SU-DHL-6 (cell line): ENCODE measurements at regions not wholly inside any gene's neighbourhood (a gene's known extent, or its start where the extent isn't known, plus 50 kb on each side); places are given as distances from the start of the nearest gene placed in this dataset.

Experiments used
- H2AFZ ChIP-seq: fragments of 200-600 bp; sonication (generic); 2 replicates; pipeline ENCODE4 v1.6.1; 2014; ENCODE audit warnings: low read depth, mild to moderate bottlenecking, moderate library complexity, mixed read lengths, antibody characterized with exemption, low read length; ENCODE audit not compliant: severe bottlenecking
- H3F3A ChIP-seq: fragments of 200-600 bp; shearing (Covaris generic); 2 replicates; pipeline ENCODE4 v1.6.0; 2016; ENCODE audit warnings: antibody characterized with exemption, mild to moderate bottlenecking; ENCODE audit not compliant: insufficient read depth
- H3K27ac ChIP-seq: fragments of 200-600 bp; sonication (generic); 2 replicates; pipeline ENCODE4 v1.5.1; 2016; ENCODE audit warnings: low read depth, mild to moderate bottlenecking, low read length, moderate library complexity, mixed read lengths
- H3K27me3 ChIP-seq: fragments of 200-600 bp; sonication (generic), shearing (Covaris generic); 2 replicates; pipeline ENCODE4 v1.6.0; 2014; ENCODE audit warnings: mild to moderate bottlenecking, low read length
- H3K36me3 ChIP-seq: fragments of 200-600 bp; sonication (generic); 2 replicates; pipeline ENCODE4 v1.6.1; 2014; ENCODE audit warnings: mild to moderate bottlenecking, low read length, mixed read lengths
- H3K4me2 ChIP-seq: fragments of 300-600, 200-600 bp; shearing (Covaris generic), sonication (generic); 2 replicates; pipeline ENCODE4 v1.6.0; 2014; ENCODE audit warnings: low read length, low read depth, mild to moderate bottlenecking; ENCODE audit not compliant: poor library complexity, severe bottlenecking
- H3K4me3 ChIP-seq: fragments of 200-600 bp; sonication (generic); 2 replicates; pipeline ENCODE4 v1.5.1; 2014; ENCODE audit warnings: antibody characterized with exemption, low read length, mild to moderate bottlenecking, mixed read lengths; ENCODE audit not compliant: insufficient read depth, poor library complexity, severe bottlenecking
- H3K79me2 ChIP-seq: fragments of 200-600 bp; sonication (generic); 2 replicates; pipeline ENCODE4 v1.6.1; 2014; ENCODE audit warnings: mild to moderate bottlenecking, low read length, moderate library complexity; ENCODE audit not compliant: insufficient read depth
- H3K9ac ChIP-seq: fragments of 200-600 bp; sonication (generic); 2 replicates; pipeline ENCODE4 v1.7.0; 2014; ENCODE audit warnings: mild to moderate bottlenecking, low read length
- H3K9me2 ChIP-seq: fragments of 200-600 bp; sonication (generic); replicated peaks from 2 replicates; pipeline ENCODE4 v1.6.1; 2014; ENCODE audit warnings: low read length; ENCODE audit not compliant: insufficient read depth
- H3K9me3 ChIP-seq: fragments of 200-600 bp; sonication (generic); 2 replicates; pipeline ENCODE4 v1.6.1; 2014; ENCODE audit warnings: low read length, mixed read lengths; ENCODE audit not compliant: insufficient read depth
- H4K20me1 ChIP-seq: fragments of 200-600 bp; sonication (generic); 2 replicates; pipeline ENCODE4 v1.6.1; 2014; ENCODE audit warnings: low read depth, mild to moderate bottlenecking, antibody characterized with exemption, low read length, moderate library complexity, mixed read lengths
- CTCF ChIP-seq: fragments of 200-600 bp; sonication (generic); IDR thresholded peaks from one replicate; pipeline ENCODE4 v1.5.1; 2017; ENCODE audit warnings: antibody characterized with exemption, mild to moderate bottlenecking, low read length, moderate library complexity; ENCODE audit not compliant: insufficient read depth, poor library complexity, severe bottlenecking
- EZH2phosphoT487 ChIP-seq: fragments of 200-600 bp; sonication (generic), shearing (Covaris generic); conservative IDR thresholded peaks from 2 replicates; pipeline ENCODE4 v1.6.1; 2018; ENCODE audit warnings: mild to moderate bottlenecking, antibody characterized with exemption, low read length, moderate library complexity, mixed read lengths

- TF ChIP-seq EZH2phosphoT487 (no peak), CTCF (no peak)
- no peaks in the 10 kb centered on the region for H3K79me2 ChIP-seq
Observed at GRCh38 chr7:155195939-155196523, 101.6 kb upstream of the INSIG1 start.

GRCh38 chr7:155198196-155198892, 99.3 kb upstream of the INSIG1 start:
- H3K4me2 ChIP-seq: no peak overlapping the region
- no peak overlapping the region for H3K4me3 ChIP-seq
- no peaks in the 10 kb centered on the region for H3F3A ChIP-seq
- H3K9me2 ChIP-seq: no peaks in the 10 kb centered on the region
- H3K9ac ChIP-seq: no peak overlapping the region
- TF ChIP-seq CTCF (no peak), EZH2phosphoT487 (no peak)
- H3K27ac ChIP-seq: no peak overlapping the region
- H3K9me3 ChIP-seq: 0 out of 2 replicates have a peak, but pooled peaks cover 7% of the 10 kb centered on the region
- no peaks in the 10 kb centered on the region for H3K79me2 ChIP-seq
- no peaks in the 10 kb centered on the region for H3K36me3 ChIP-seq
- H3K27me3 ChIP-seq: no peaks in the 10 kb centered on the region
- H2AFZ ChIP-seq: no peak overlapping the region
- H4K20me1 ChIP-seq: no peaks in the 10 kb centered on the region

More at GRCh38 chr7:155195939-155196523, 101.6 kb upstream of the INSIG1 start:
- H4K20me1 ChIP-seq: no peaks in the 10 kb centered on the region
- H3K27me3 ChIP-seq: no peaks in the 10 kb centered on the region
- H3K9me2 ChIP-seq: no peaks in the 10 kb centered on the region
- H3K9ac ChIP-seq: no peak overlapping the region
- H3K9me3 ChIP-seq: 0 out of 2 replicates have a peak, but pooled peaks cover 7% of the 10 kb centered on the region
- no peaks in the 10 kb centered on the region for H3K36me3 ChIP-seq
- H3K4me3 ChIP-seq: no peak overlapping the region
- H2AFZ ChIP-seq: no peak overlapping the region
- no peak overlapping the region for H3K27ac ChIP-seq
- H3F3A ChIP-seq: no peaks in the 10 kb centered on the region
- H3K4me2 ChIP-seq: no peak overlapping the region

- 0 out of 2 replicates have a peak, but pooled peaks cover 7% of the 10 kb centered on the region for H3K9me3 ChIP-seq
- no peaks in the 10 kb centered on the region for H3K9me2 ChIP-seq
- TF ChIP-seq CTCF (no peak), EZH2phosphoT487 (no peak)
- H4K20me1 ChIP-seq: no peaks in the 10 kb centered on the region
- no peaks in the 10 kb centered on the region for H3K79me2 ChIP-seq
- H3K4me3 ChIP-seq: no peak overlapping the region
- no peaks in the 10 kb centered on the region for H3K27me3 ChIP-seq
- no peaks in the 10 kb centered on the region for H3K36me3 ChIP-seq
- H3K4me2 ChIP-seq: no peak overlapping the region
- no peak overlapping the region for H3K27ac ChIP-seq
- no peaks in the 10 kb centered on the region for H3F3A ChIP-seq
- no peak overlapping the region for H3K9ac ChIP-seq
- H2AFZ ChIP-seq: no peak overlapping the region
Observed at GRCh38 chr7:155198901-155199845, 98.5 kb upstream of the INSIG1 start.
